HL-60 (cell line): ENCODE measurements at regions not wholly inside any gene's neighbourhood (a gene's known extent, or its start where the extent isn't known, plus 50 kb on each side); places are given as distances from the start of the nearest gene placed in this dataset.

ENCODE experiments used
- DNase-seq, 2 experiments: peaks; one replicate each; pipeline ENCODE4 v3.0.0-alpha.2; 2010 to 2020; ENCODE audit warnings: low read depth in 1 of 2, low spot score in 1 of 2
- H3K27ac ChIP-seq: fragments of 250-450 bp; sonication (Bioruptor Pico); replicated peaks from 2 replicates; pipeline ENCODE4 v1.5.1; 2020; ENCODE audit warnings: mild to moderate bottlenecking, moderate library complexity
- H3K27me3 ChIP-seq: fragments of 250-450 bp; sonication (Bioruptor Pico); 2 replicates; pipeline ENCODE4 v1.5.1; 2021; ENCODE audit warnings: mild to moderate bottlenecking, moderate library complexity; ENCODE audit not compliant: insufficient read depth, poor library complexity, severe bottlenecking
- H3K4me3 ChIP-seq: replicated peaks from 2 replicates; pipeline ENCODE4 v1.5.1; 2011; ENCODE audit warnings: mild to moderate bottlenecking, control low read depth, low read length; ENCODE audit not compliant: insufficient read depth
- CTCF ChIP-seq: IDR thresholded peaks from one replicate; pipeline ENCODE4 v1.5.1; 2011; ENCODE audit warnings: low read length, control low read depth, inconsistent platforms; ENCODE audit not compliant: insufficient read depth
- GABPA ChIP-seq: IDR thresholded peaks from 2 replicates; pipeline ENCODE4 v1.6.1; 2012; ENCODE audit warnings: low read depth
- POLR2AphosphoS5 ChIP-seq: IDR thresholded peaks from 2 replicates; pipeline ENCODE4 v1.6.1; 2012; ENCODE audit warnings: low read depth
- REST ChIP-seq: IDR thresholded peaks from 2 replicates; pipeline ENCODE4 v1.6.1; 2012; ENCODE audit warnings: low read depth; ENCODE audit not compliant: insufficient replicate concordance
- SPI1 ChIP-seq: IDR thresholded peaks from 2 replicates; pipeline ENCODE4 v1.6.1; 2012; ENCODE audit warnings: low read depth, mild to moderate bottlenecking, borderline replicate concordance

GRCh38 chr2:120828066-120828465 is 92.4 kb downstream of the GLI2 start:
- no peak for DNase-seq
- Histone ChIP-seq H3K27me3 (no peaks in the 10 kb centered on the region), H3K27ac (no peak overlapping the region), H3K4me3 (no peak overlapping the region)
- TF ChIP-seq GABPA (no peak), POLR2AphosphoS5 (no peak), REST (no peak), CTCF (no peak), SPI1 (no peak)

GRCh38 chr2:120828829-120829632 is 93.4 kb downstream of the GLI2 start:
- H3K4me3 ChIP-seq = no peak overlapping the region
- no peak for DNase-seq
- TF ChIP-seq POLR2AphosphoS5 (no peak), SPI1 (no peak), CTCF (no peak), GABPA (no peak), REST (no peak)
- no peak overlapping the region for H3K27ac ChIP-seq
- no peaks in the 10 kb centered on the region for H3K27me3 ChIP-seq

- H3K27me3 ChIP-seq = no peaks in the 10 kb centered on the region
- DNase-seq = no peak
- no peak overlapping the region for H3K27ac ChIP-seq
- TF ChIP-seq REST = no peak
- no peak for TF ChIP-seq CTCF
- no peak overlapping the region for H3K4me3 ChIP-seq
Measured at GRCh38 chr2:120829633-120830025, 94.0 kb downstream of the GLI2 start.
